ENCODE measurements at regions not wholly inside any gene's neighbourhood (a gene's known extent, or its start where the extent isn't known, plus 50 kb on each side); places are given as distances from the start of the nearest gene placed in this dataset.
"Not testable (repeated sequence)": the region's sequence is repeated elsewhere in the genome, so short reads cannot be mapped to it uniquely, and the experiment has no call there.

GRCh38 chr2:239547140-239547539, 146.3 kb upstream of the HDAC4 start:
- not testable (repeated sequence) for TF ChIP-seq CTCF, POLR2A (IDR thresholded peaks at IDR 0.05)
